Adrenal gland (tissue), 9 donors: ENCODE measurements at regions not wholly inside any gene's neighbourhood (a gene's known extent, or its start where the extent isn't known, plus 50 kb on each side); places are given as distances from the start of the nearest gene placed in this dataset.

ENCODE experiments used
- DNase-seq, 7 donors: peaks; one replicate each; pipeline ENCODE4 v3.0.0-alpha.2; 2019 to 2020
- H3K27ac ChIP-seq, 5 donors: fragments of 200-600 bp; sonication (generic) in 4 of 5; 1 replicate in 3 of 5; 2 replicates in 2 of 5; pipeline versions ENCODE4 v1.5.1 to v1.8.0; 2016 to 2020; ENCODE audit warnings: mild to moderate bottlenecking in 1 of 5
- H3K27me3 ChIP-seq: fragments of 200-600 bp; 2 replicates; pipeline ENCODE4 v1.8.0; 2021
- H3K36me3 ChIP-seq, 2 donors: fragments of 200-600 bp; replicated peaks in 1 of 2; 1 replicate in 1 of 2; 2 replicates in 1 of 2; pipeline versions ENCODE4 v1.5.1 to v1.8.0; 2018 to 2022
- H3K4me1 ChIP-seq, 2 donors: fragments of 200-600 bp; replicated peaks in 1 of 2; 1 replicate in 1 of 2; 2 replicates in 1 of 2; pipeline versions ENCODE4 v1.5.1 to v1.8.0; 2018 to 2021
- H3K4me3 ChIP-seq, 4 donors: fragments of 200-600 bp; sonication (generic) in 3 of 4; one replicate each; pipeline ENCODE4 v1.5.1; 2016 to 2018
- H3K9me3 ChIP-seq, 3 donors: fragments of 200-600 bp; sonication (generic) in 1 of 3; replicated peaks in 1 of 3; 1 replicate in 2 of 3; 2 replicates in 1 of 3; pipeline versions ENCODE4 v1.5.1 to v1.8.0; 2016 to 2021
- POLR2A ChIP-seq, 2 donors: fragments of 450-650 bp; IDR thresholded peaks; one replicate each; pipeline ENCODE4 v1.6.1; 2017; ENCODE audit warnings: antibody characterized with exemption in 2 of 2, mild to moderate bottlenecking in 2 of 2, moderate library complexity in 1 of 2
- WGBS, 4 donors: extraction: QIAGEN DNeasy Blood & Tissue Kit in 2 of 4; methylation state at CpG; one replicate each; pipeline versions ENCODE4 v1.1.5 to v1.1.7; 2013 to 2017; 5-methylcytosine and 5-hydroxymethylcytosine counted together
- intact Hi-C, 2 donors: fragments of 100-400 bp; cut with DNase I; formaldehyde crosslinking; loops; one replicate each; pipeline versions ENCODE4 v1.14.1 to v1.15.0; 2022 to 2023
- TF ChIP-seq, protein P1 (sequence below), 6 experiments: fragments of 450-650 bp in 4 of 6; fragments of 200-600 bp in 2 of 6; sonication (generic) in 1 of 6; IDR thresholded peaks; 1 replicate in 5 of 6; 2 replicates in 1 of 6; pipeline versions ENCODE4 v1.5.1 to v1.8.0; 2016 to 2021; ENCODE audit warnings: antibody characterized with exemption in 6 of 6, mild to moderate bottlenecking in 2 of 6, moderate library complexity in 1 of 6
- donor health status: healthy with polysubstance abuse.
- donor health status: Bipolar disorder and iron deficiency.
- donor health status: DM: yes; HTN: yes; CAD: no.
- donor health status: DM: no; HTN: no; CAD: no.
- donor health status: DM: no; HTN: no; CAD: no.

DNA sequence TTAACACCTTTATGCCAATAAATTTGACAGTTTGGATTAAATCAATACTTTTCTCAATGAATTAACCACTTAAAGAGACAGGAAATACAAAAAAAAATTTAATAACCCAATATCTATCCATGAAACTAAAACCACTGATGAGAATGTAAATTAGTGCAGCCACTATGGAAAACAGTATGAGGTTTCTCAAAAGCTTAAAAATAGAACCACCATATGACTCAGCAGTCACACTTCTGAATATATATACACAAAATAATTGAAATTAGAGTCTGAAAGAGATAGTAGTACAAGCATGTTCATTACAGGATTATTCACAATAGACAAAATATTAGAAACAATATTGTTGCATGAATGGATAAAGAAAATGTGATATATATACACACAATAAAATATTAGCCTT, 382.1 kb upstream of the SETBP1 start:
- Histone ChIP-seq H3K27me3 (no peaks in the 10 kb centered on the region), H3K27ac (no peak overlapping the region), H3K9me3 (no peaks in the 10 kb centered on the region), H3K4me1 (no peaks in the 10 kb centered on the region), H3K4me3 (no peak overlapping the region), H3K36me3 (no peaks in the 10 kb centered on the region)
- TF ChIP-seq POLR2A (IDR thresholded peaks at IDR 0.05) = no peak
- DNase-seq = no peak
- intact Hi-C loops = no loop called here

DNA sequence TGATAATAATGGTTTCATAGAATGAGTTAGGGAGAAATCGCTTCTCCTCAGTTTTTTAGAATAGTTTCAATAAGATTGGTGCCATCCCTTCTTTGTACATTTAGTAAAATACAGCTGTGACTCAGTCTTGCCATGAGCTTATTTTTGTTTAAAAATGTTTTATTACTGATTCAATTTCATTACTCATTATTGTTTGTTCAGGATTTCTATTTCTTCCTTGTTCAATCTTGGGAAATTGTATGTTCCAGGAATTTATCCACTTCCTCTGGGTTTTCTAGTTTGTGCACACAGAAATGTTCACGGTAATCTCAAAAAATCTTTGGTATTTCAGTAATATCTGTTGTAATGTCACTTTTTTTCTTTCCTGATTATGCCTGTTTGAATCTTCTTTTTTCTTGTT, 371.5 kb upstream of the SETBP1 start:
- WGBS, 4 donors = 69 to 87% (median 76%) methylated on average over 2 of the region's 2 CpGs
- Histone ChIP-seq H3K27ac (no peak overlapping the region), H3K4me1 (no peaks in the 10 kb centered on the region), H3K9me3 (no peaks in the 10 kb centered on the region), H3K4me3 (no peak overlapping the region), H3K27me3 (no peaks in the 10 kb centered on the region), H3K36me3 (no peaks in the 10 kb centered on the region)
- no peak for DNase-seq
- intact Hi-C loops = no loop called here
- no peak for TF ChIP-seq POLR2A (IDR thresholded peaks at IDR 0.05)
- TF ChIP-seq, protein P1, sequence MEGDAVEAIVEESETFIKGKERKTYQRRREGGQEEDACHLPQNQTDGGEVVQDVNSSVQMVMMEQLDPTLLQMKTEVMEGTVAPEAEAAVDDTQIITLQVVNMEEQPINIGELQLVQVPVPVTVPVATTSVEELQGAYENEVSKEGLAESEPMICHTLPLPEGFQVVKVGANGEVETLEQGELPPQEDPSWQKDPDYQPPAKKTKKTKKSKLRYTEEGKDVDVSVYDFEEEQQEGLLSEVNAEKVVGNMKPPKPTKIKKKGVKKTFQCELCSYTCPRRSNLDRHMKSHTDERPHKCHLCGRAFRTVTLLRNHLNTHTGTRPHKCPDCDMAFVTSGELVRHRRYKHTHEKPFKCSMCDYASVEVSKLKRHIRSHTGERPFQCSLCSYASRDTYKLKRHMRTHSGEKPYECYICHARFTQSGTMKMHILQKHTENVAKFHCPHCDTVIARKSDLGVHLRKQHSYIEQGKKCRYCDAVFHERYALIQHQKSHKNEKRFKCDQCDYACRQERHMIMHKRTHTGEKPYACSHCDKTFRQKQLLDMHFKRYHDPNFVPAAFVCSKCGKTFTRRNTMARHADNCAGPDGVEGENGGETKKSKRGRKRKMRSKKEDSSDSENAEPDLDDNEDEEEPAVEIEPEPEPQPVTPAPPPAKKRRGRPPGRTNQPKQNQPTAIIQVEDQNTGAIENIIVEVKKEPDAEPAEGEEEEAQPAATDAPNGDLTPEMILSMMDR (IDR thresholded peaks at IDR 0.05) = no peak

DNA sequence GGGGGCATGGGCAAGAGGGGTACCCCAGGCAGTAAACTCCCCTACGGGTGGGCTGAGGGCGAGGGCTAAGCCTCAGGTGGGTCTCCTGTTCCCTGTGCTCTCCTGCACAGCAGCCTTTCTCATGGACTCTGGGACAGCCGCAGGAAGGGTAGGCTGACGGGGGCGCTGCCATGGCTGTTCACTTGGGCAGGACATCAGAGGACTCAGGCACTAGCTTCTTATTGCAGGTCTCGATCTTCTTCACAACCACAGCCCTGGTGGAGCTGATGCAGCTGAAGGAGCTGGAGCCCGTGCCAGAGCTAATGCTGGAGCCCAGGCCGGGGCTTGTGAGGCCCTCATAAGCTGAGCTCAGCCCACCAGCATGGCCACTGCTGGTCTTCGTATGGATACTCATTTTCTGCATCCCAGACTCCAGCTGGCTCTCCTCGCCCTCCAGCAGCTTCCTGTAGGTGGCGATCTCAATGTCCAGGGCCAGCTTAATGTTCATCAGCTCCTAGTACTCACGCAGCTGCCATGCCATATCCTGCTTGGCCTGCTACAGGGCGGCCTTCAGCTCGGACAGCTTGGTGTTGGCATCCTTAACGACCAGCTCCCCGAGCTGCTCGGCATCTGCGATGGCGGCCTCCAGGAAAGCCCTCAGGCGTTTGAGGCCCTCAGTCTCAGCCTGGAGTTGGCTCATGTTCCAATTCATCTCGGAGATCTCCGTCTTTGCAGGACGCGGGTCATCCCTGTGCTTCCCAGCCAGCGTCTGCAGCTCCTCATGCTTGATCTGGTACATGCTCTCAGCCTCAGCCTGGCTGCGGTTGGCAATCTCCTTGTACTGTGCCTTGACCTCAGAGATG, 359.8 kb upstream of the SETBP1 start:
- H3K27me3 ChIP-seq = no peaks in the 10 kb centered on the region
- H3K36me3 ChIP-seq = no peaks in the 10 kb centered on the region
- DNase-seq = no peak
- H3K4me1 ChIP-seq = no peaks in the 10 kb centered on the region
- TF ChIP-seq, protein P1 (IDR thresholded peaks at IDR 0.05) = no peak
- TF ChIP-seq POLR2A (IDR thresholded peaks at IDR 0.05) = no peak
- intact Hi-C loops = no loop called here
- 91 to 92% (median 91%) methylated on average over 24 to 26 of the region's 26 CpGs for WGBS, 4 donors
- no peak overlapping the region for H3K4me3 ChIP-seq
- no peak overlapping the region for H3K27ac ChIP-seq
- H3K9me3 ChIP-seq = no peaks in the 10 kb centered on the region

DNA sequence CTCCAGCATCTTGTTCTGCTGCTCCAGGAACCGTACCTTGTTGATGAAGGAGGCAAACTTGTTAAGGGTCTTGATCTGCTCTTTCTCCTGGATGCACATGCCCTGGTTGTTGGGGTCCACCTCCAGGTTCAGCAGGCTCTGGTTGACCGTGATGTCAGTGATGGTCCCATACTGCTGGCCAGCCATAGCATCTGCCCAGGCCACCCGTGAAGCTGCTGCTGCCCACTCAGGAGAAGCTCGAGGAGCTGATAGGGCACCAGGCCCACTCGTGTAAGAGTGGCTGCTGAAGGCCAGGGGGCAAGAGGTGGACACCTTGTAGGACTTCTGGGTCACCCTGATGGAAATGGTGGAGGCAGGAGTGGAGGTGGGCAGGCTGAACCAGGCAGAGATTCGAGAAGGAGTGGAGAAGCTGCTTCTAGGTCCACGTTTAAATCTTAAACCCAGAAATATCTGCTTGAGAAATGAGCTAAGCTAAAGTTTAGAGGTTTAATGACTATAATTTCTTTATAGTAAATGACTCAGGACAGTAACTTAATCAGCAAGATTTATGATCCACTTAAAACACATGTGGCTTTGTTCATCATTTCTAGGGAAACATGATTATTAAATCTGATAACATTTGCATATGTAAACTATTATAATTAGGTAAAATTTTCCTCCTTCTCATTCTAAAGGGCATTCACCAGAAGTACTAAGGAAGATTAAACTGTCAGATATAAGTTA, 358.7 kb upstream of the SETBP1 start:
- Histone ChIP-seq H3K27me3 (no peaks in the 10 kb centered on the region), H3K4me1 (no peaks in the 10 kb centered on the region), H3K4me3 (no peak overlapping the region), H3K36me3 (no peaks in the 10 kb centered on the region), H3K9me3 (no peaks in the 10 kb centered on the region), H3K27ac (no peak overlapping the region)
- 68 to 78% (median 69%) methylated on average over 5 to 7 of the region's 7 CpGs for WGBS, 4 donors
- TF ChIP-seq, protein P1 (IDR thresholded peaks at IDR 0.05) = no peak
- no peak for TF ChIP-seq POLR2A (IDR thresholded peaks at IDR 0.05)
- no peak for DNase-seq
- intact Hi-C loops = no loop called here
